ENCODE measurements at regions not wholly inside any gene's neighbourhood (a gene's known extent, or its start where the extent isn't known, plus 50 kb on each side); places are given as distances from the start of the nearest gene placed in this dataset.

DNA sequence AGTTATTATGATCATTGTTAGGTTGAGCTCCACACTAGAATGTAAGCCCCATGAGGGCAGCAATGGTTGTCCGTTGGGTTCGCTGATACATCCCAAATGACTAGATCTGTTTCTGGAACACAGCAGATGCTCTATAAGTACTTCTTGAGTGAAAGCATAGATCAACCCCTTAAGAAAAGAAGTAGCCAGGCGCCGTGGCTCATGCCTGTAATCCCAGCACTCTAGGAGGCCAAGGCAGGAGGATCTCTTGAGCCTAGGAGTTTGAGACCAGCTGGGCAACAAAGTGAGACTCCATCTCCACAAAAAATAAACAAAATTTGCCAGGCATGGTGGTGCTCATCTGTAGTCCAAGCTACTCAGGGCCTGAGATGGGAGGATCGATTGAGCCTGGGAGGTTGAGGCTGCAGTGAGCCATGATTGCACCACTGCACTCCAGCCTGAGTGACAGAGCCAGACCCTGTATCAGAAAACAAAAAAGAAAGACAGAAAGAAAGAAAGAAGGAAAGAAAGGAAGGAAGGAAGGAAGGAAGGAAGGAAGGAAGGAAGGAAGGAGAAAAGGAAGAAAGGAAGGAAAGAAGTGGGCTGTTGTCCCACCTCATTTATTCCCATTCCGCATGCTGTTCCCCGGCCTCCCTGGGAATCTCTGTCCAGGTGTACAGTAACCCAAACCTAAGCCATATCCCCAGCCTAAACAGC, 54.4 kb upstream of the RPL38 start:
- DNase-seq, result no peak

DNA sequence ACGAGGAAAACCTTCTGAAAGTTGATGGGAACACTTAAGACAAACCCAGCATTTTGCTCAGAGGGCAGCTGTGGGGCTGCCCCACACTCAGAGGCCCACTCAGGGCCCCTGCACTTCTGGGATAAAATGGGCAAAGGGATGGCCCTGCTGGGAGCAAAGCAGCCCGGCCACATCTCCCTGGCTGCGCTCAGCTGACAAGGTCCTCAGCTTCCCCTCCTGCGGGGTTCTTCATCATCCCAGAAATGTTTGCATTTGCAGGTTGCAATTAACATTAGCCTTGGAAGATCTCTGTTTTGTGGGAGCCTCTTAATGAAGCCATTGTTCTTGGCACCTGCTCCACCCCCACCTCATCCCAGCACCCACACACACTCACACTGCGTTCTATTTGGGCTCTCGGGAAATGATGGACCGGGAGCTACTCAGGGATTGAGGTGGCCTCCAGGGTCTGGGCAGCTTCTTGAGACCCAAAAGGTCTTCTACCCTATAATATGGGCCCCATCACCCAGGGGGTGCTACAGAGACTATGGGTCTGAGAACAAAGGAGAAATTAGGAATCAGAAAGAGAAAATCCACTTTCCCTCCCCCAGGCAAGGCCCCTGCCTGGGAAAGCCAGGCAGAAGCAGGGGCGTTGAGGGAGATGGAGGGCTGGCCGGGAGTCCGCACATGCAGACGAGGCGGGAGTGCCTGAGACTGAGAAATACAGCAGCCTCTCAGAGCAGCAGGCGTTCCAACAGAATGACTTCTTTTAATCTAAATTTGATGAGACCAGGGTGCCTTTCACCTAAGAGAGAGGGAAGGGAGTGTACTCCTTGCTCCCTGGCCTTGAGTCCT, 53.7 kb upstream of the RPL38 start:
- DNase-seq, result no peak

DNA sequence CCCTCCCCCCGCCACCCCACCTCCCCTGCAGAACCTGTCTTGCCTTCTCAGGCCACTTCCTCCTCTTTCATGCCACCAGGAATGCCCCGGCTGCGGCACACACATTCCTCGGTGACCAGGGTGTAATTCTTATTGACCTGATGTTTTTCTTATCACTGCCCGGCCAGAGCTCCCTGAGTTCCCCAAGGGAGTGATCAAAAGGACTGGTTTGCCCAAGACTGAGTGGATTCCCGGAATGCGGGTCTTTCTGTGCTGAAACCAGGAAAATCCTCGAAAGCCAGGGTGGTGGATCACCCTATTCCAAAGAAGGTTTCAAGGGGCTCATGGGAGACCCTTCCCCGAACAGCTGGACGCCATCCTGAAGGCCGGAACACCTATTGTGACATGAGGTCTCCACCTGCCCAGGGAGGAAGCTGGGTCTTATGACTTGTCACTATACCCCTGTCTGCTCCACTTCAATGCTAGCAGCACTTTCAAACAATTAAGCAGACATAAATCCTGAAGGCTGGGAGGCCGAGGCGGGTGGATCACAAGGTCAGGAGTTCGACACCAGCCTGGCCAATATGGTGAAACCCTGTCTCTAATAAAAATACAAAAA, 53.0 kb upstream of the RPL38 start:
- no peak for DNase-seq

DNA sequence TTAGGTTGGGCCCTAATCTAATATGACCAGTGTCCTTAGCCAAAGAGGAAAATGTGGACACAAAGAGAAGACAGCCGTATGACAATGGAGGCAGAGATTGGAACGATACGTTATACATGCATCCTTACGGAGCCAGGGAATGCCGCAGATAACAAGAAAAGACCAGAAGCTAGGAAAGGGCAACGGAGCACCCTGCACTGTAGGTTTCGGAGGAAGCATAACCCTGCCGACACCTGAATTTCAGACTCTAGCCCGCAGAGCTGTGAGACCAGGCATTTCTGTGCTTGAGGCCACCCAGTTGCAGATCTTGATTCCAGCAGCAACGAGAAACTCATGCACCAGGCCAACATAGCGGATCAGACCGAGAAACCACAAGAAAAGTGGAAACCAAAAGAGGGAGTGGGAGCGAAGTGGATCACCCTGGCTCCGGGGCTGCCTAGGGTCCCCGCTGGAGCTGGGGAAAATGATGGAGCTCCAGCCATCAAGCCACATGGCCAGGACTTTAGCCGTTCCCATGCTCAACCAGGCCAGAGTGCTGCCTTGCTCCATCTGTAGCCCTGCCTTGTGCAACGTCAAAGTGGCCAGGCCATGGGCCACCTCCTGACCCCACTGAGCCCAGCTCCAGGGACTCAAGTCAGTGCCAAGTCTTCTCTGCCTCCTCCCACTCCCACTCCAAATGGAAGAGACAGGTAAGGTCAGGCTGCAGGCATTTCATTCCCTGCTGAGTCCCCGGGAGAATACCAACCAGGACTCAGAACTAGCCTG, 51.7 kb upstream of the RPL38 start:
- DNase-seq, result no peak

DNA sequence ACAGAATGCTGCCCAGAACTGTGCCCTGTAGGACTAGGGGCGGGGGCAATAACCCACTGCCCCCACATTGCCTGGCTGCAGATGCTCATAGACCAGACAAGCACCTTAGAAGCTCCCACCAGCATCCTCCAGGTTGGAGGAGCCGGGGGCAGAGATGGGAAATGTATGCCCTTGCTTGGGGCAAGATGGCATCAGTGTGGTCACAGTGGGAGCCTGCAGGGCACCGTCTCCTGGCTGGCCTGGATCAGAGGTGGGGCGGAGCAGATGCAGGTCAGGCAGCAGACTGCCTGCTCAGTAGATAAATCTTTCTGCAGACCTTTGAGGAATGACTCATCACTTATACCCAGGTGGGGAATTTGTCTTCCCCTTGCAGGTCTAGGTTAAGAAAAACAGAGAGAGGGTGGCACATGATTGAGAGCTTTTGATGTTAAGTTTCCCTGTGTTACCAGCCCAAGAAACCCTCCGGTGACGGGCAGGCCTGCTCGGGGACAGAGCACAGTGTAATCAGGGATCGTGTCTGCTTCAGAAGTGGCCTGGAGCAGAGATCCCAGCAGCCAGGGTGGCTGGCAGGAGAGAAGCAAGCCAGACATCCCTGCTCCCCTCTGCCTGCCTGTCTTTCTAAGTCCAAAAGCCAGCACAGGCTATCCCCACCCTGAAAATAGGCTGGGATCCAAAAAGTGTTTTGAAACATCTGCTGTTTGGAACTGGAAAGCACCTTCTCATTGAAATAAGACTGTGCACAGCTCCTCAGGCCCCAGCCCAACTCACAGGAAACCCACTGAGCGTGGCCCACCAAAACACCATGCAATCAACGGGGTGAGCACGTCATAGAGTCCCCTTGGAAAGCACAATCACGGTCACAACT, 50.7 kb upstream of the RPL38 start:
- no peak for DNase-seq

DNA sequence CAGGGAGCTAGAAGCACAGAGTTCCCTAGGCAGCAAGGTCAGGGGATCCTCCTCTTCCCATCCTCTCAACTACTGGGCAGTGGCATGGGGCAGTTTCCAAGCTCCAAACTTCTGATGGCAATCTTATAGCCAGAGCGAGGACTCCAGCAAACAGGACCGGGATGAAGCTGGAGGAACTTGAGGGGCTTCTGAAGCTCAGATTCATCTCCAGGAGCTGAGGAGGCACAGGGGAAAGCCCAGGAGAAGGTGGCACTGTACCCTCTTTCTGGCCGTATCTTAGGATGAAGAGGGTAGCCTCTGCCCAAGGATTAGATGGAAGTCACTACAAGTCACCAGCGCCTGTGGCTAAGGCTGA, 50.0 kb upstream of the RPL38 start:
- no peak for DNase-seq

All from T-helper 9 cell (primary cell).